Omental fat pad (tissue), 3 donors: ENCODE measurements at regions not wholly inside any gene's neighbourhood (a gene's known extent, or its start where the extent isn't known, plus 50 kb on each side); places are given as distances from the start of the nearest gene placed in this dataset.

ENCODE experiments used
- ATAC-seq: fragments of 150-250 bp; one replicate; pipeline ENCODE4 v1.9.1; 2016; ENCODE audit warnings: mild to moderate bottlenecking, moderate library complexity; ENCODE audit not compliant: low FRiP score
- DNase-seq: peaks from one replicate; pipeline ENCODE4 v3.0.0-alpha.2; 2019; ENCODE audit warnings: low spot score
- CTCF ChIP-seq, 3 donors: fragments of 450-650 bp; IDR thresholded peaks; one replicate each; pipeline ENCODE4 v1.5.1; 2016 to 2017; ENCODE audit warnings: antibody characterized with exemption in 3 of 3, mild to moderate bottlenecking in 3 of 3, moderate library complexity in 2 of 3

- ATAC-seq (no peak), DNase-seq (no peak)
- TF ChIP-seq CTCF (IDR thresholded peaks at IDR 0.05), result no peak
These were observed 484.8 kb upstream of the ID2 start for GRCh38 chr2:8197101-8197500.

GRCh38 chr2:8197825-8198224 lies 484.0 kb upstream of the ID2 start:
- DNase-seq, result no peak
- no peak for ATAC-seq
- no peak for TF ChIP-seq CTCF (IDR thresholded peaks at IDR 0.05)

- DNase-seq (no peak), ATAC-seq (no peak)
- TF ChIP-seq CTCF (IDR thresholded peaks at IDR 0.05), result no peak
These were observed 483.0 kb upstream of the ID2 start for GRCh38 chr2:8198766-8199382.

- no peak for ATAC-seq
- TF ChIP-seq CTCF (IDR thresholded peaks at IDR 0.05), result no peak
- DNase-seq, result no peak
These were observed 479.7 kb upstream of the ID2 start for GRCh38 chr2:8202132-8202531.

- ATAC-seq (peak; percentile 41), DNase-seq (no peak)
These were observed 478.5 kb upstream of the ID2 start for GRCh38 chr2:8203364-8203763.

GRCh38 chr2:8204711-8205110 lies 477.1 kb upstream of the ID2 start:
- DNase-seq (no peak), ATAC-seq (no peak)
- TF ChIP-seq CTCF (IDR thresholded peaks at IDR 0.05), result no peak

More at GRCh38 chr2:8203364-8203763, 478.5 kb upstream of the ID2 start:
- TF ChIP-seq CTCF (IDR thresholded peaks at IDR 0.05), result no peak

- ATAC-seq, result no peak
- no peak for DNase-seq
- TF ChIP-seq CTCF (IDR thresholded peaks at IDR 0.05), result no peak
These were observed 472.4 kb upstream of the ID2 start for GRCh38 chr2:8209494-8209893.
